ENCODE measurements at regions not wholly inside any gene's neighbourhood (a gene's known extent, or its start where the extent isn't known, plus 50 kb on each side); places are given as distances from the start of the nearest gene placed in this dataset.

DNA sequence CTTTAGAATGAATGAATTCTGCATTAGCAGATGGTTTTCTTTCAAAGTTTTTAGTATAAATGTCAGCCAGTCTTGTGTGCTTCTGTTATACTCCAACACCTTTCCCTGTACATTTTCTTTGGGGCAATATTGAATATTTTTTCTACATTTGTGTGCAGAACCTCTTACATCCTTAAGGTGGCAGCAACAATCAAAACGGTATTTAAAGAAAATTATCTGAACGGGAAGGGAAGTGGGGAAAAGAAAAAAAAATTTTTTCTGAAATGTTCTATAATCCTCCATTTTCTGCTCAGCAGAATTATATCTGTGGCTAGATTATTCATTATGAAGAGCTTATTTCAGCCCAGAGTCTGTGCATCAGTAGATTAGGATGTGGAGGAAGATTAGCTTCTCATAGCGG, 347.3 kb upstream of the RAG2 start:
- no peak overlapping the region for H3K4me3 ChIP-seq (replicated peaks in 1 of 3; ENCODE audit: insufficient read depth in 1 of 3, low read depth in 2 of 3, low read length in 3 of 3)
- H4K20me1 ChIP-seq (ENCODE audit: insufficient read depth, low read length) = no peaks in the 10 kb centered on the region
- H3K4me2 ChIP-seq (ENCODE audit: low read depth, low read length) = no peak overlapping the region
- H3K27me3 ChIP-seq (ENCODE audit: control insufficient read depth in 1 of 2, insufficient read depth in 2 of 2, low read length in 2 of 2) = no peaks in the 10 kb centered on the region
- H3K4me1 ChIP-seq (ENCODE audit: insufficient read depth, low read length) = no peaks in the 10 kb centered on the region
- H3K79me2 ChIP-seq (ENCODE audit: insufficient read depth, low read length) = no peaks in the 10 kb centered on the region
- no peak for FAIRE-seq
- peak; percentile 10; the same call in 1 of the 2 replicates for TF ChIP-seq STAG1 (CRISPR knock-in tag; IDR thresholded peaks at IDR 0.05)
- TF ChIP-seq, protein P1, sequence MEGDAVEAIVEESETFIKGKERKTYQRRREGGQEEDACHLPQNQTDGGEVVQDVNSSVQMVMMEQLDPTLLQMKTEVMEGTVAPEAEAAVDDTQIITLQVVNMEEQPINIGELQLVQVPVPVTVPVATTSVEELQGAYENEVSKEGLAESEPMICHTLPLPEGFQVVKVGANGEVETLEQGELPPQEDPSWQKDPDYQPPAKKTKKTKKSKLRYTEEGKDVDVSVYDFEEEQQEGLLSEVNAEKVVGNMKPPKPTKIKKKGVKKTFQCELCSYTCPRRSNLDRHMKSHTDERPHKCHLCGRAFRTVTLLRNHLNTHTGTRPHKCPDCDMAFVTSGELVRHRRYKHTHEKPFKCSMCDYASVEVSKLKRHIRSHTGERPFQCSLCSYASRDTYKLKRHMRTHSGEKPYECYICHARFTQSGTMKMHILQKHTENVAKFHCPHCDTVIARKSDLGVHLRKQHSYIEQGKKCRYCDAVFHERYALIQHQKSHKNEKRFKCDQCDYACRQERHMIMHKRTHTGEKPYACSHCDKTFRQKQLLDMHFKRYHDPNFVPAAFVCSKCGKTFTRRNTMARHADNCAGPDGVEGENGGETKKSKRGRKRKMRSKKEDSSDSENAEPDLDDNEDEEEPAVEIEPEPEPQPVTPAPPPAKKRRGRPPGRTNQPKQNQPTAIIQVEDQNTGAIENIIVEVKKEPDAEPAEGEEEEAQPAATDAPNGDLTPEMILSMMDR (CRISPR knock-in tag; IDR thresholded peaks at IDR 0.05) = 0 out of 2 replicates have a peak, but pooled peaks have one; percentile 10
- TF ChIP-seq, protein P2, sequence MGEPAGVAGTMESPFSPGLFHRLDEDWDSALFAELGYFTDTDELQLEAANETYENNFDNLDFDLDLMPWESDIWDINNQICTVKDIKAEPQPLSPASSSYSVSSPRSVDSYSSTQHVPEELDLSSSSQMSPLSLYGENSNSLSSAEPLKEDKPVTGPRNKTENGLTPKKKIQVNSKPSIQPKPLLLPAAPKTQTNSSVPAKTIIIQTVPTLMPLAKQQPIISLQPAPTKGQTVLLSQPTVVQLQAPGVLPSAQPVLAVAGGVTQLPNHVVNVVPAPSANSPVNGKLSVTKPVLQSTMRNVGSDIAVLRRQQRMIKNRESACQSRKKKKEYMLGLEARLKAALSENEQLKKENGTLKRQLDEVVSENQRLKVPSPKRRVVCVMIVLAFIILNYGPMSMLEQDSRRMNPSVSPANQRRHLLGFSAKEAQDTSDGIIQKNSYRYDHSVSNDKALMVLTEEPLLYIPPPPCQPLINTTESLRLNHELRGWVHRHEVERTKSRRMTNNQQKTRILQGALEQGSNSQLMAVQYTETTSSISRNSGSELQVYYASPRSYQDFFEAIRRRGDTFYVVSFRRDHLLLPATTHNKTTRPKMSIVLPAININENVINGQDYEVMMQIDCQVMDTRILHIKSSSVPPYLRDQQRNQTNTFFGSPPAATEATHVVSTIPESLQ (CRISPR knock-in tag; conservative IDR thresholded peaks at IDR 0.05) = no peak
- TF ChIP-seq, protein P3, sequence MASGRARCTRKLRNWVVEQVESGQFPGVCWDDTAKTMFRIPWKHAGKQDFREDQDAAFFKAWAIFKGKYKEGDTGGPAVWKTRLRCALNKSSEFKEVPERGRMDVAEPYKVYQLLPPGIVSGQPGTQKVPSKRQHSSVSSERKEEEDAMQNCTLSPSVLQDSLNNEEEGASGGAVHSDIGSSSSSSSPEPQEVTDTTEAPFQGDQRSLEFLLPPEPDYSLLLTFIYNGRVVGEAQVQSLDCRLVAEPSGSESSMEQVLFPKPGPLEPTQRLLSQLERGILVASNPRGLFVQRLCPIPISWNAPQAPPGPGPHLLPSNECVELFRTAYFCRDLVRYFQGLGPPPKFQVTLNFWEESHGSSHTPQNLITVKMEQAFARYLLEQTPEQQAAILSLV (CRISPR knock-in tag; IDR thresholded peaks at IDR 0.05; ENCODE audit: borderline replicate concordance) = no peak
- 0 out of 2 replicates have a peak, but pooled peaks have one; percentile 12 for TF ChIP-seq SMC3 (IDR thresholded peaks at IDR 0.05; ENCODE audit: low read length)
- TF ChIP-seq SIN3A (IDR thresholded peaks at IDR 0.05; ENCODE audit: borderline replicate concordance, low read depth, low read length) = no peak
- TF ChIP-seq FOXK2 (IDR thresholded peaks at IDR 0.05) = no peak
- no peak for TF ChIP-seq SOX6 (IDR thresholded peaks at IDR 0.05)
- no peak for TF ChIP-seq SOX6 (CRISPR knock-in tag; IDR thresholded peaks at IDR 0.05)
- TF ChIP-seq, protein P4, sequence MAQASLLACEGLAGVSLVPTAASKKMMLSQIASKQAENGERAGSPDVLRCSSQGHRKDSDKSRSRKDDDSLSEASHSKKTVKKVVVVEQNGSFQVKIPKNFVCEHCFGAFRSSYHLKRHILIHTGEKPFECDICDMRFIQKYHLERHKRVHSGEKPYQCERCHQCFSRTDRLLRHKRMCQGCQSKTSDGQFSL (CRISPR knock-in tag; IDR thresholded peaks at IDR 0.05) = no peak
- TF ChIP-seq, protein P5, sequence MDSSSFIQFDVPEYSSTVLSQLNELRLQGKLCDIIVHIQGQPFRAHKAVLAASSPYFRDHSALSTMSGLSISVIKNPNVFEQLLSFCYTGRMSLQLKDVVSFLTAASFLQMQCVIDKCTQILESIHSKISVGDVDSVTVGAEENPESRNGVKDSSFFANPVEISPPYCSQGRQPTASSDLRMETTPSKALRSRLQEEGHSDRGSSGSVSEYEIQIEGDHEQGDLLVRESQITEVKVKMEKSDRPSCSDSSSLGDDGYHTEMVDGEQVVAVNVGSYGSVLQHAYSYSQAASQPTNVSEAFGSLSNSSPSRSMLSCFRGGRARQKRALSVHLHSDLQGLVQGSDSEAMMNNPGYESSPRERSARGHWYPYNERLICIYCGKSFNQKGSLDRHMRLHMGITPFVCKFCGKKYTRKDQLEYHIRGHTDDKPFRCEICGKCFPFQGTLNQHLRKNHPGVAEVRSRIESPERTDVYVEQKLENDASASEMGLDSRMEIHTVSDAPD (CRISPR knock-in tag; IDR thresholded peaks at IDR 0.05) = no peak
- TF ChIP-seq RFX1 (IDR thresholded peaks at IDR 0.05) = no peak
- no peak for TF ChIP-seq ZNF335 (CRISPR knock-in tag; IDR thresholded peaks at IDR 0.05)
- no peak for TF ChIP-seq SIX1 (CRISPR knock-in tag; IDR thresholded peaks at IDR 0.05; ENCODE audit: borderline replicate concordance)
- TF ChIP-seq MTA1 (CRISPR knock-in tag; IDR thresholded peaks at IDR 0.05; ENCODE audit: borderline replicate concordance) = no peak
- no peak for TF ChIP-seq SOX13 (IDR thresholded peaks at IDR 0.05)
- TF ChIP-seq SOX13 (CRISPR knock-in tag; conservative IDR thresholded peaks at IDR 0.05 in 1 of 2, IDR thresholded peaks at IDR 0.05 in 1 of 2) = no peak
- TF ChIP-seq, protein P6, sequence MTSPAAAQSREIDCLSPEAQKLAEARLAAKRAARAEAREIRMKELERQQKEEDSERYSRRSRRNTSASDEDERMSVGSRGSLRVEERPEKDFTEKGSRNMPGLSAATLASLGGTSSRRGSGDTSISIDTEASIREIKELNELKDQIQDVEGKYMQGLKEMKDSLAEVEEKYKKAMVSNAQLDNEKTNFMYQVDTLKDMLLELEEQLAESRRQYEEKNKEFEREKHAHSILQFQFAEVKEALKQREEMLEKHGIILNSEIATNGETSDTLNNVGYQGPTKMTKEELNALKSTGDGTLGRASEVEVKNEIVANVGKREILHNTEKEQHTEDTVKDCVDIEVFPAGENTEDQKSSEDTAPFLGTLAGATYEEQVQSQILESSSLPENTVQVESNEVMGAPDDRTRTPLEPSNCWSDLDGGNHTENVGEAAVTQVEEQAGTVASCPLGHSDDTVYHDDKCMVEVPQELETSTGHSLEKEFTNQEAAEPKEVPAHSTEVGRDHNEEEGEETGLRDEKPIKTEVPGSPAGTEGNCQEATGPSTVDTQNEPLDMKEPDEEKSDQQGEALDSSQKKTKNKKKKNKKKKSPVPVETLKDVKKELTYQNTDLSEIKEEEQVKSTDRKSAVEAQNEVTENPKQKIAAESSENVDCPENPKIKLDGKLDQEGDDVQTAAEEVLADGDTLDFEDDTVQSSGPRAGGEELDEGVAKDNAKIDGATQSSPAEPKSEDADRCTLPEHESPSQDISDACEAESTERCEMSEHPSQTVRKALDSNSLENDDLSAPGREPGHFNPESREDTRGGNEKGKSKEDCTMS (CRISPR knock-in tag; conservative IDR thresholded peaks at IDR 0.05) = no peak
- DNase-seq (ENCODE audit: low spot score) = no peak
- no TSS peak for BruUV-seq (replicated peaks)
- H3K9ac ChIP-seq (ENCODE audit: insufficient read depth, low read depth, low read length) = no peak overlapping the region
- H3K27ac ChIP-seq (ENCODE audit: extremely low read length, insufficient read depth, low read length) = no peak overlapping the region
- ChIA-PET POLR2A (no interaction called here), CTCF (ENCODE audit: low intra/inter-chr PET ratio, low total read pairs) (no interaction called here)
- in situ Hi-C loops (cut with HindIII; ENCODE audit: extremely low pct_ligation_motif_present, low pct_unique_long_range_greater_than_20kb) = no loop called here
- no peak overlapping the region for H2AFZ ChIP-seq (ENCODE audit: low read length)
- no peaks in the 10 kb centered on the region for H3K9me3 ChIP-seq (ENCODE audit: low read length)
- no peaks in the 10 kb centered on the region for H3K36me3 ChIP-seq (replicated peaks in 1 of 2; ENCODE audit: control insufficient read depth in 1 of 2, insufficient read depth in 2 of 2, low read length in 2 of 2)
- intact Hi-C loops (cut with micrococcal nuclease; ENCODE audit: unreplicated experiment) = no loop called here
- 34% methylated on average over 3 of the region's 3 CpGs for WGBS (ENCODE audit: low lambda C conversion rate)
- no peak for ATAC-seq

Measured in HepG2 (cell line).